PC-9 (cell line): ENCODE measurements at regions not wholly inside any gene's neighbourhood (a gene's known extent, or its start where the extent isn't known, plus 50 kb on each side); places are given as distances from the start of the nearest gene placed in this dataset.

Experiments used
- BruUV-seq: library from RNA; stranded (reverse); fragments of 400-500 nt; replicated peaks from 2 replicates; lab custom pipeline; 2021; lab: Mats Ljungman, UMichigan
- CTCF ChIA-PET: fragments of 300-600 bp; sonication (Branson Sonifier 250); formaldehyde crosslinking; loops from one replicate; lab custom pipeline; 2022; ENCODE audit warnings: antibody characterized with exemption; lab: Charles Lee
- POLR2A ChIA-PET: fragments of 300-600 bp; sonication (Branson Sonifier 250); formaldehyde crosslinking; loops from one replicate; lab custom pipeline; 2022; ENCODE audit warnings: antibody characterized with exemption; ENCODE audit not compliant: unreplicated experiment; lab: Charles Lee
- DNase-seq, 2 experiments: peaks; one replicate each; pipeline versions ENCODE4 v3.0.0 to v3.0.0-alpha.2; 2015 to 2022; ENCODE audit warnings: mixed read lengths in 1 of 2
- H2AFZ ChIP-seq: fragments of 200-600 bp; sonication (generic); 2 replicates; pipeline ENCODE4 v1.8.1; 2017; ENCODE audit warnings: antibody characterized with exemption
- H3F3A ChIP-seq: fragments of 200-600 bp; sonication (generic); 2 replicates; pipeline ENCODE4 v1.8.1; 2017; ENCODE audit warnings: antibody characterized with exemption, mild to moderate bottlenecking, low read depth; ENCODE audit not compliant: insufficient read depth
- H3K27ac ChIP-seq: fragments of 200-600 bp; sonication (generic); 2 replicates; pipeline ENCODE4 v1.6.1; 2016; ENCODE audit warnings: mixed run types
- H3K27me3 ChIP-seq: fragments of 200-600 bp; sonication (generic); 2 replicates; pipeline ENCODE4 v1.6.1; 2016; ENCODE audit warnings: low read depth, mixed run types; ENCODE audit not compliant: insufficient read depth
- H3K36me3 ChIP-seq: fragments of 200-600 bp; sonication (generic); 2 replicates; pipeline ENCODE4 v1.6.1; 2016; ENCODE audit warnings: low read depth, mixed run types
- H3K4me1 ChIP-seq: fragments of 200-600 bp; sonication (generic); replicated peaks from 2 replicates; pipeline ENCODE4 v1.6.1; 2016; ENCODE audit warnings: mixed run types; ENCODE audit not compliant: insufficient read depth
- H3K4me2 ChIP-seq: fragments of 200-600 bp; sonication (generic); 2 replicates; pipeline ENCODE4 v1.6.1; 2017; ENCODE audit warnings: mixed run types
- H3K4me3 ChIP-seq: fragments of 200-600 bp; sonication (generic); 2 replicates; pipeline ENCODE4 v1.6.1; 2016; ENCODE audit warnings: mixed run types
- H3K79me2 ChIP-seq: fragments of 200-600 bp; sonication (generic); 2 replicates; pipeline ENCODE4 v1.6.1; 2017; ENCODE audit warnings: low read depth, mixed run types
- H3K9me2 ChIP-seq: fragments of 200-600 bp; sonication (generic); 2 replicates; pipeline ENCODE4 v1.8.1; 2017; ENCODE audit warnings: mild to moderate bottlenecking; ENCODE audit not compliant: insufficient read depth
- H3K9me3 ChIP-seq: fragments of 200-600 bp; sonication (generic); 2 replicates; pipeline ENCODE4 v1.8.1; 2016; ENCODE audit warnings: low read depth; ENCODE audit not compliant: insufficient read depth
- H4K20me1 ChIP-seq: fragments of 200-600 bp; sonication (generic); 2 replicates; pipeline ENCODE4 v1.8.1; 2017; ENCODE audit not compliant: insufficient read depth
- CTCF ChIP-seq: fragments of 200-600 bp; sonication (generic); conservative IDR thresholded peaks from 2 replicates; pipeline ENCODE4 v1.6.1; 2017; ENCODE audit warnings: mixed run types, antibody characterized with exemption, mild to moderate bottlenecking, moderate library complexity
- EZH2 ChIP-seq: fragments of 200-600 bp; sonication (generic); IDR thresholded peaks from 2 replicates; pipeline ENCODE4 v1.8.0; 2017; ENCODE audit warnings: antibody characterized with exemption, low read depth
- intact Hi-C: fragments of 100-400 bp; cut with micrococcal nuclease; formaldehyde crosslinking; loops from one replicate; pipeline ENCODE4 v1.10.0; 2022; ENCODE audit not compliant: unreplicated experiment

- Histone ChIP-seq H3K9me3 (no peaks in the 10 kb centered on the region), H3K36me3 (no peaks in the 10 kb centered on the region), H2AFZ (no peak overlapping the region), H3K4me2 (no peak overlapping the region), H3K79me2 (no peaks in the 10 kb centered on the region), H3K9me2 (no peaks in the 10 kb centered on the region), H3K27me3 (0 out of 2 replicates have a peak, but pooled peaks cover 2% of the 10 kb centered on the region), H4K20me1 (no peaks in the 10 kb centered on the region), H3K4me3 (no peak overlapping the region), H3F3A (no peaks in the 10 kb centered on the region), H3K27ac (no peak overlapping the region), H3K4me1 (no peaks in the 10 kb centered on the region)
- CTCF ChIA-PET: no interaction called here
- no peak for TF ChIP-seq EZH2
- POLR2A ChIA-PET: no interaction called here
- no peak for DNase-seq
- no TSS peak for BruUV-seq
- intact Hi-C loops: no loop called here
Measured at GRCh38 chr11:81345609-81346008, 1388.1 kb downstream of the FAM181B start.

DNA sequence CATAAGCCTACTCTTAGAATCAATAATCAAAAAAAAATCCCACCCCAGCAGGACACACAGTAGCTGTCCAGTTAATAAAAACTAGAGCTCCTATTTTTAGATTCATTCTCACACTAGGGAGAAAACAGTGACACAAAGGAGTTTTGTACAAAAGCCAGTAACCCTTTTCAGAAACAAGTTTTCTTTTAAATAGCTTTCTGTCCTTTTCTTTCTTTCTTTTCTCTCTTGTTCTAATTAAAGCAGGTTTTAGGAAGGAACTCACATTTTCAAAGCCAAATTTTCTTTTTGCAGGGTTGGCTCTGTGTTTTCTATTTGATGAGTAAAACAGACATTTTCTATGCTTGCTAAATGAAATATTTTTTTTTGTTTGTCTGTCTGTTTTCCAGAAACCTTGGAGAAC is 1390.7 kb downstream of the FAM181B start:
- DNase-seq: no peak
- POLR2A ChIA-PET: no interaction called here
- Histone ChIP-seq H3K4me3 (no peak overlapping the region), H3K27ac (no peak overlapping the region), H2AFZ (no peak overlapping the region), H3K9me3 (no peaks in the 10 kb centered on the region), H3K4me2 (no peak overlapping the region), H3K4me1 (no peaks in the 10 kb centered on the region), H3F3A (no peaks in the 10 kb centered on the region), H3K36me3 (no peaks in the 10 kb centered on the region), H3K9me2 (no peaks in the 10 kb centered on the region), H4K20me1 (no peaks in the 10 kb centered on the region), H3K79me2 (no peaks in the 10 kb centered on the region), H3K27me3 (0 out of 2 replicates have a peak, but pooled peaks cover 2% of the 10 kb centered on the region)
- intact Hi-C loops: no loop called here
- no peak for TF ChIP-seq EZH2
- no peak for TF ChIP-seq CTCF
- BruUV-seq: no TSS peak
- CTCF ChIA-PET: no interaction called here

GRCh38 chr11:81340225-81340624 is 1393.4 kb downstream of the FAM181B start:
- Histone ChIP-seq H3K4me2 (no peak overlapping the region), H3K79me2 (no peaks in the 10 kb centered on the region), H4K20me1 (no peaks in the 10 kb centered on the region), H3F3A (no peaks in the 10 kb centered on the region), H3K4me1 (no peaks in the 10 kb centered on the region), H3K9me3 (no peaks in the 10 kb centered on the region), H3K4me3 (no peak overlapping the region), H3K36me3 (no peaks in the 10 kb centered on the region), H3K9me2 (no peaks in the 10 kb centered on the region), H3K27ac (no peak overlapping the region), H3K27me3 (no peaks in the 10 kb centered on the region), H2AFZ (no peak overlapping the region)
- TF ChIP-seq EZH2 (no peak), CTCF (no peak)
- BruUV-seq: no TSS peak
- intact Hi-C loops: no loop called here
- no peak for DNase-seq
- POLR2A ChIA-PET: no interaction called here
- CTCF ChIA-PET: no interaction called here

DNA sequence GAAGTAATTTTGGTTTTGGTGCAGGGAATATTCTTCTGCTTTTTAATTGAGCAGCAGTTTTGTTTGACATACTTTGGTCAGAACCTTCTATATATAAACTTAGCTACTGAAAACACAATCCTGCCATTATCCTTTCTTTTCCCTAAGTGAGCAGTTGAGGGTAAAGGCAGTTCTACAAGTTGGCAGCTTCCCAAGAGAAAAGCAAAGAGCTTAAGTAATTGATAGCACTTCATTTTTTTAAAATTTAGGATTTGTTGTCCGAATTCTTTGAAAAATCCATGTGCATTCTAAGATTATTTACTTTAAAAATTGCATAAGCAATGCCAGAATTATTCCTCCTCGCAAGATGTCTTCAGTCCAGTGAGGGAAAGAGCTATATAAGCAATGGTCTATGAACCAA is 1394.1 kb downstream of the FAM181B start:
- H3K36me3 ChIP-seq: no peaks in the 10 kb centered on the region
- no peaks in the 10 kb centered on the region for H3K9me2 ChIP-seq
- no peak for DNase-seq
- no peaks in the 10 kb centered on the region for H3K27me3 ChIP-seq
- no peaks in the 10 kb centered on the region for H3F3A ChIP-seq
- H3K4me1 ChIP-seq: no peaks in the 10 kb centered on the region
- no peaks in the 10 kb centered on the region for H4K20me1 ChIP-seq
- no peaks in the 10 kb centered on the region for H3K9me3 ChIP-seq
- H3K4me2 ChIP-seq: no peak overlapping the region
- intact Hi-C loops: no loop called here
- CTCF ChIA-PET: no interaction called here
- TF ChIP-seq CTCF (no peak), EZH2 (no peak)
- no peaks in the 10 kb centered on the region for H3K79me2 ChIP-seq
- no peak overlapping the region for H3K27ac ChIP-seq
- POLR2A ChIA-PET: no interaction called here
- H2AFZ ChIP-seq: no peak overlapping the region
- no TSS peak for BruUV-seq
- H3K4me3 ChIP-seq: no peak overlapping the region
